ENCODE measurements at regions not wholly inside any gene's neighbourhood (a gene's known extent, or its start where the extent isn't known, plus 50 kb on each side); places are given as distances from the start of the nearest gene placed in this dataset.

DNA sequence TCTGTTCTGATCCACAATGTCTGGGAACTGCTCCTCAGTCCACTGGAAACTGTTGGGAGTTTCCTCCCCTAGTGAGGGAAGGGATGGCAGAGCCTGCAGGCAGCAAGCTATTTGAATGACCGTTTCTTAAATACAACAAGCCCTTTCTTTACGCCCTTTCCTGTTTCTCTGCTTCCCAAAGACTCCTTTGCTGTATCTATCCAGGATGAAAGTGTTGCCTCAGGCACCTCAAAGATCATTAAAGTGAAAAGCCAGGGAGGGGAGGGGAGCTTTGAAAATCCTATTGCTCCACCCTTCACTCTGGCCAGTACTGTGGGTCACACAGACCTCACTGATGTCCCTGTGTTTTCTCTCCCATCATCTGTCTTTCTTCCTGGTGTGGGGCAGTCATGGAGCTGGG lies 213.1 kb downstream of the RNF144B start (continued):
- TF ChIP-seq, protein P1, sequence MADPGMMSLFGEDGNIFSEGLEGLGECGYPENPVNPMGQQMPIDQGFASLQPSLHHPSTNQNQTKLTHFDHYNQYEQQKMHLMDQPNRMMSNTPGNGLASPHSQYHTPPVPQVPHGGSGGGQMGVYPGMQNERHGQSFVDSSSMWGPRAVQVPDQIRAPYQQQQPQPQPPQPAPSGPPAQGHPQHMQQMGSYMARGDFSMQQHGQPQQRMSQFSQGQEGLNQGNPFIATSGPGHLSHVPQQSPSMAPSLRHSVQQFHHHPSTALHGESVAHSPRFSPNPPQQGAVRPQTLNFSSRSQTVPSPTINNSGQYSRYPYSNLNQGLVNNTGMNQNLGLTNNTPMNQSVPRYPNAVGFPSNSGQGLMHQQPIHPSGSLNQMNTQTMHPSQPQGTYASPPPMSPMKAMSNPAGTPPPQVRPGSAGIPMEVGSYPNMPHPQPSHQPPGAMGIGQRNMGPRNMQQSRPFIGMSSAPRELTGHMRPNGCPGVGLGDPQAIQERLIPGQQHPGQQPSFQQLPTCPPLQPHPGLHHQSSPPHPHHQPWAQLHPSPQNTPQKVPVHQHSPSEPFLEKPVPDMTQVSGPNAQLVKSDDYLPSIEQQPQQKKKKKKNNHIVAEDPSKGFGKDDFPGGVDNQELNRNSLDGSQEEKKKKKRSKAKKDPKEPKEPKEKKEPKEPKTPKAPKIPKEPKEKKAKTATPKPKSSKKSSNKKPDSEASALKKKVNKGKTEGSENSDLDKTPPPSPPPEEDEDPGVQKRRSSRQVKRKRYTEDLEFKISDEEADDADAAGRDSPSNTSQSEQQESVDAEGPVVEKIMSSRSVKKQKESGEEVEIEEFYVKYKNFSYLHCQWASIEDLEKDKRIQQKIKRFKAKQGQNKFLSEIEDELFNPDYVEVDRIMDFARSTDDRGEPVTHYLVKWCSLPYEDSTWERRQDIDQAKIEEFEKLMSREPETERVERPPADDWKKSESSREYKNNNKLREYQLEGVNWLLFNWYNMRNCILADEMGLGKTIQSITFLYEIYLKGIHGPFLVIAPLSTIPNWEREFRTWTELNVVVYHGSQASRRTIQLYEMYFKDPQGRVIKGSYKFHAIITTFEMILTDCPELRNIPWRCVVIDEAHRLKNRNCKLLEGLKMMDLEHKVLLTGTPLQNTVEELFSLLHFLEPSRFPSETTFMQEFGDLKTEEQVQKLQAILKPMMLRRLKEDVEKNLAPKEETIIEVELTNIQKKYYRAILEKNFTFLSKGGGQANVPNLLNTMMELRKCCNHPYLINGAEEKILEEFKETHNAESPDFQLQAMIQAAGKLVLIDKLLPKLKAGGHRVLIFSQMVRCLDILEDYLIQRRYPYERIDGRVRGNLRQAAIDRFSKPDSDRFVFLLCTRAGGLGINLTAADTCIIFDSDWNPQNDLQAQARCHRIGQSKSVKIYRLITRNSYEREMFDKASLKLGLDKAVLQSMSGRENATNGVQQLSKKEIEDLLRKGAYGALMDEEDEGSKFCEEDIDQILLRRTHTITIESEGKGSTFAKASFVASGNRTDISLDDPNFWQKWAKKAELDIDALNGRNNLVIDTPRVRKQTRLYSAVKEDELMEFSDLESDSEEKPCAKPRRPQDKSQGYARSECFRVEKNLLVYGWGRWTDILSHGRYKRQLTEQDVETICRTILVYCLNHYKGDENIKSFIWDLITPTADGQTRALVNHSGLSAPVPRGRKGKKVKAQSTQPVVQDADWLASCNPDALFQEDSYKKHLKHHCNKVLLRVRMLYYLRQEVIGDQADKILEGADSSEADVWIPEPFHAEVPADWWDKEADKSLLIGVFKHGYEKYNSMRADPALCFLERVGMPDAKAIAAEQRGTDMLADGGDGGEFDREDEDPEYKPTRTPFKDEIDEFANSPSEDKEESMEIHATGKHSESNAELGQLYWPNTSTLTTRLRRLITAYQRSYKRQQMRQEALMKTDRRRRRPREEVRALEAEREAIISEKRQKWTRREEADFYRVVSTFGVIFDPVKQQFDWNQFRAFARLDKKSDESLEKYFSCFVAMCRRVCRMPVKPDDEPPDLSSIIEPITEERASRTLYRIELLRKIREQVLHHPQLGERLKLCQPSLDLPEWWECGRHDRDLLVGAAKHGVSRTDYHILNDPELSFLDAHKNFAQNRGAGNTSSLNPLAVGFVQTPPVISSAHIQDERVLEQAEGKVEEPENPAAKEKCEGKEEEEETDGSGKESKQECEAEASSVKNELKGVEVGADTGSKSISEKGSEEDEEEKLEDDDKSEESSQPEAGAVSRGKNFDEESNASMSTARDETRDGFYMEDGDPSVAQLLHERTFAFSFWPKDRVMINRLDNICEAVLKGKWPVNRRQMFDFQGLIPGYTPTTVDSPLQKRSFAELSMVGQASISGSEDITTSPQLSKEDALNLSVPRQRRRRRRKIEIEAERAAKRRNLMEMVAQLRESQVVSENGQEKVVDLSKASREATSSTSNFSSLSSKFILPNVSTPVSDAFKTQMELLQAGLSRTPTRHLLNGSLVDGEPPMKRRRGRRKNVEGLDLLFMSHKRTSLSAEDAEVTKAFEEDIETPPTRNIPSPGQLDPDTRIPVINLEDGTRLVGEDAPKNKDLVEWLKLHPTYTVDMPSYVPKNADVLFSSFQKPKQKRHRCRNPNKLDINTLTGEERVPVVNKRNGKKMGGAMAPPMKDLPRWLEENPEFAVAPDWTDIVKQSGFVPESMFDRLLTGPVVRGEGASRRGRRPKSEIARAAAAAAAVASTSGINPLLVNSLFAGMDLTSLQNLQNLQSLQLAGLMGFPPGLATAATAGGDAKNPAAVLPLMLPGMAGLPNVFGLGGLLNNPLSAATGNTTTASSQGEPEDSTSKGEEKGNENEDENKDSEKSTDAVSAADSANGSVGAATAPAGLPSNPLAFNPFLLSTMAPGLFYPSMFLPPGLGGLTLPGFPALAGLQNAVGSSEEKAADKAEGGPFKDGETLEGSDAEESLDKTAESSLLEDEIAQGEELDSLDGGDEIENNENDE (IDR thresholded peaks at IDR 0.05; ENCODE audit: insufficient replicate concordance, low read length): no peak
- TF ChIP-seq CHD1 (IDR thresholded peaks at IDR 0.05; ENCODE audit: low read depth, low read length) (no peak), HDAC6 (IDR thresholded peaks at IDR 0.05; ENCODE audit: low read depth, low read length) (no peak), CHD2 (IDR thresholded peaks at IDR 0.05; ENCODE audit: low read length) (no peak), CEBPB (IDR thresholded peaks at IDR 0.05; ENCODE audit: low read depth, low read length) (no peak), FOSL1 (IDR thresholded peaks at IDR 0.05; ENCODE audit: insufficient read depth, low read depth, low read length) (no peak), NANOG (IDR thresholded peaks at IDR 0.05; ENCODE audit: insufficient read depth, low read depth, low read length, poor library complexity, severe bottlenecking) (no peak), JUN (IDR thresholded peaks at IDR 0.05; ENCODE audit: low read depth, low read length) (no peak), JUND (IDR thresholded peaks at IDR 0.05; ENCODE audit: low read length) (no peak)
- TF ChIP-seq, protein P2, sequence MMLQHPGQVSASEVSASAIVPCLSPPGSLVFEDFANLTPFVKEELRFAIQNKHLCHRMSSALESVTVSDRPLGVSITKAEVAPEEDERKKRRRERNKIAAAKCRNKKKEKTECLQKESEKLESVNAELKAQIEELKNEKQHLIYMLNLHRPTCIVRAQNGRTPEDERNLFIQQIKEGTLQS (IDR thresholded peaks at IDR 0.05; ENCODE audit: insufficient read depth, low read depth, low read length): no peak

Measured in H1 (cell line).